SJSA1 (cell line): ENCODE measurements at regions not wholly inside any gene's neighbourhood (a gene's known extent, or its start where the extent isn't known, plus 50 kb on each side); places are given as distances from the start of the nearest gene placed in this dataset.

ENCODE experiments used
- DNase-seq, 2 experiments: peaks; one replicate each; pipeline ENCODE4 v3.0.0-alpha.2; 2015 to 2020; ENCODE audit warnings: low spot score in 2 of 2, low read depth in 1 of 2
- H3K27ac ChIP-seq: fragments of 250-450 bp; sonication (Bioruptor Pico); 2 replicates; pipeline ENCODE4 v1.5.1; 2020; ENCODE audit warnings: mild to moderate bottlenecking, moderate library complexity
- H3K27me3 ChIP-seq: fragments of 250-450 bp; sonication (Bioruptor Pico); replicated peaks from 2 replicates; pipeline ENCODE4 v1.5.1; 2020; ENCODE audit warnings: mild to moderate bottlenecking, moderate library complexity
- H3K36me3 ChIP-seq: fragments of 250-450 bp; sonication (Bioruptor Pico); 2 replicates; pipeline ENCODE4 v1.5.1; 2020; ENCODE audit warnings: mild to moderate bottlenecking
- H3K4me1 ChIP-seq: fragments of 250-450 bp; sonication (Bioruptor Pico); replicated peaks from 2 replicates; pipeline ENCODE4 v1.6.1; 2021; ENCODE audit warnings: mild to moderate bottlenecking
- H3K4me3 ChIP-seq: fragments of 250-450 bp; sonication (Bioruptor Pico); 2 replicates; pipeline ENCODE4 v1.5.1; 2020; ENCODE audit warnings: mild to moderate bottlenecking
- H3K9me3 ChIP-seq: fragments of 250-450 bp; sonication (Bioruptor Pico); replicated peaks from 2 replicates; pipeline ENCODE4 v1.5.1; 2020; ENCODE audit warnings: mild to moderate bottlenecking

- Histone ChIP-seq H3K4me3 (no peak overlapping the region), H3K27ac (no peak overlapping the region), H3K27me3 (no peaks in the 10 kb centered on the region), H3K36me3 (no peaks in the 10 kb centered on the region), H3K4me1 (no peaks in the 10 kb centered on the region), H3K9me3 (no peaks in the 10 kb centered on the region)
- peak in 1 of 2 experiments; percentile 14 for DNase-seq
These were observed 299.0 kb downstream of the FBXO15 start for GRCh38 chr18:73848656-73849055.

- Histone ChIP-seq H3K27me3 (no peaks in the 10 kb centered on the region), H3K27ac (no peak overlapping the region), H3K4me1 (no peaks in the 10 kb centered on the region), H3K36me3 (no peaks in the 10 kb centered on the region), H3K4me3 (no peak overlapping the region), H3K9me3 (no peaks in the 10 kb centered on the region)
- DNase-seq, result no peak
These were observed 304.2 kb downstream of the FBXO15 start for GRCh38 chr18:73843455-73843854.

- Histone ChIP-seq H3K27me3 (no peaks in the 10 kb centered on the region), H3K4me3 (no peak overlapping the region), H3K4me1 (no peaks in the 10 kb centered on the region), H3K36me3 (no peaks in the 10 kb centered on the region), H3K27ac (no peak overlapping the region), H3K9me3 (no peaks in the 10 kb centered on the region)
- peak; percentile 15 to 56 for DNase-seq
These were observed 304.7 kb downstream of the FBXO15 start for GRCh38 chr18:73842795-73843394.

DNA sequence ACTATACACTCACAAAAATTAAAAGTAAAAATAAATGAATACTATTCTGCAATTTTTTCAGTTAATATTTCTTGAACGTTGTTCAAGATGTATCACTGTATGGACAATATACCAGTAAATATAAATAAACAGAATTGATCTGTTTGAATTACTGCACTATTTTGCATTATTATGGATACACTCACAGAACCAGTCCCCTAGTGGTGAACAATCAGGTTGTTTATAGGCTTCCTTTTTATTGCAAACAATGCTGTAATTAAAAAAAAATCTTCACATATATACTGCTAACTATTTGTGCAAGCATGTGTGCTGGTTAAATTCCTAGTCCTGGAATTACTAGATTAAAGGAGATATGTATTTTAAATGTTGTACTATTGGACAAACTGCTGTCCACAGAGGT, 306.0 kb downstream of the FBXO15 start:
- Histone ChIP-seq H3K27ac (no peak overlapping the region), H3K27me3 (no peaks in the 10 kb centered on the region), H3K4me3 (no peak overlapping the region), H3K9me3 (no peaks in the 10 kb centered on the region), H3K4me1 (no peaks in the 10 kb centered on the region), H3K36me3 (no peaks in the 10 kb centered on the region)
- no peak for DNase-seq

GRCh38 chr18:73840319-73840945, 307.2 kb downstream of the FBXO15 start:
- no peak overlapping the region for H3K4me3 ChIP-seq
- no peak for DNase-seq

GRCh38 chr18:73839441-73839840, 308.2 kb downstream of the FBXO15 start:
- Histone ChIP-seq H3K9me3 (no peaks in the 10 kb centered on the region), H3K27ac (no peak overlapping the region), H3K4me1 (no peaks in the 10 kb centered on the region), H3K36me3 (no peaks in the 10 kb centered on the region), H3K27me3 (no peaks in the 10 kb centered on the region), H3K4me3 (no peak overlapping the region)
- DNase-seq, result no peak

More at GRCh38 chr18:73840319-73840945, 307.2 kb downstream of the FBXO15 start:
- H3K27ac ChIP-seq, result no peak overlapping the region
- no peaks in the 10 kb centered on the region for H3K4me1 ChIP-seq
- H3K27me3 ChIP-seq, result no peaks in the 10 kb centered on the region
- H3K9me3 ChIP-seq, result no peaks in the 10 kb centered on the region
- no peaks in the 10 kb centered on the region for H3K36me3 ChIP-seq

DNA sequence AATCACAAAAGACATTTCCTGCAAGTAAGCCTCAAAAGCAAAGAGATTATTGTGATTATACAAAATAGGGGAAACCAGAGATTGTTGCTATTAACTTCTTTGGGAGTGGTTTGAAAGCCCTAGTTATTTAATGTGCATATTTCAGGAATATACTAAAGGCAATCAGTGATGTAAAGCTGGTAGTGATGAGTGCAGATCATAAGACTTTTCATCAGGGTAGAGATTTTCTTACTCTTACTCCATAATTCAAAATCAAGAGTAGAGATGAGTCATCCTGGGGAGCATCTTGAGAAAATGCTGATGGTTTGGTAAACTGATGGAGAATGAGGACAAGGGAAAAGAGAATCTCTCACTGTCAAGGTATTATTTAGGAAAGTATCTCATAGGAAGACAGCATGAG, 309.5 kb downstream of the FBXO15 start:
- Histone ChIP-seq H3K9me3 (no peaks in the 10 kb centered on the region), H3K4me1 (no peaks in the 10 kb centered on the region), H3K27ac (no peak overlapping the region), H3K4me3 (no peak overlapping the region), H3K36me3 (no peaks in the 10 kb centered on the region), H3K27me3 (no peaks in the 10 kb centered on the region)
- DNase-seq, result no peak

DNA sequence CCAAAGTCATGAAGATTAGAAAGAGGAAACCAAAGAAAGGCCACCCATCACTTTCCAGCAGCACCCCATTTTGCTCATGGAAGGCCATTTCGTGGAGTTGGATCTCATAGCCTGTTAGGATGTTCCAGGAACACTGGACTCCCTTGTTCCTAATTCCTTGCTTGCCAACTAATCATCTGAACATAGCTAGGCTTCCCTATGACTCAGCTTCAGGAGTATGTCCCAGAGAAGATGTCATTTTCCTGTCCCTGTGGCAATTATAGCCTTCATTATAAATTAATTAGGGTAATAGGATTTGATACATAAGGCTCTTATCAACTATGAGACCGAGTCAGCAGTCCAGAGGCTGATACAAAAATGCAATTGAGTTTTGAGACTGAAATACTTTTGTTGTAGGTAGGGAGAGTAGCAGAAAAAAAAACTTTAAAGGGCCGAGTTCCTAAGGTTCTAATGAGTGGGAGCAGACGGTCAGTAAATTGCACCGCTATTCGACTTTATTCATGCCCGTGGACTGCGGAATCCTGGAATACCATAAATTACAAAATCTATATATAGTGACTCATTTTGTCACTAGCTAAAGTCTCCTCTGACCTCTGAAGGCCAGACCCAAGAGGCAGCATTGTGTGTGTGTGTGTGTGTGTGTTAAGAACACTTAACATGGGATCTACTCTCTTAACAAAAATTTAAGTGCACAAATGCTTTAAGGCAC, 311.8 kb downstream of the FBXO15 start:
- no peak for DNase-seq
- H3K9me3 ChIP-seq, result no peaks in the 10 kb centered on the region
- H3K4me1 ChIP-seq, result no peaks in the 10 kb centered on the region
- no peak overlapping the region for H3K27ac ChIP-seq
- no peaks in the 10 kb centered on the region for H3K36me3 ChIP-seq
- no peak overlapping the region for H3K4me3 ChIP-seq
- H3K27me3 ChIP-seq, result no peaks in the 10 kb centered on the region

- no peaks in the 10 kb centered on the region for H3K36me3 ChIP-seq
- no peak overlapping the region for H3K27ac ChIP-seq
- H3K27me3 ChIP-seq, result no peaks in the 10 kb centered on the region
These were observed 312.6 kb downstream of the FBXO15 start for GRCh38 chr18:73835039-73835438.

DNA sequence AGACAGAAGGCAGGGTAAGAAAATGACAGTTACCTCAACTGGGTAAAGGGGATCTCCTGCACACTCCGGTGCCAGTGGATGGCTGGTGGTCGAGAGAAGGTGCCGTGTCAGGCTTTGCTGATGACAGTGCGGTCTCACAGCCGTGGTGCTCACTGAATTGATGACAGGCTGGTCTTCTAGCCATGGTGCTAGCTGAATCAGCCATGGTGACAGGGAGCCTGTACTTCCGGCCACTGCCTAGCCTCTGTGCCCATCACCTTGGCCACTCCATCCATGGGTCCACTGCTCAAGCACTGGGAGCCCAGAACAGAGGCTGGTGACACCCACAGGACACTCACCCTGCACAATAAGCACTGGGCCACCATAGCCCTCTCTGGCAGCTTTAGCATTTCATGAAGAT, 315.9 kb downstream of the FBXO15 start:
- no peak for DNase-seq
- no peaks in the 10 kb centered on the region; the same call in 1 of the 2 replicates for H3K27me3 ChIP-seq
- H3K27ac ChIP-seq, result no peak overlapping the region
- no peaks in the 10 kb centered on the region for H3K4me1 ChIP-seq
- no peaks in the 10 kb centered on the region for H3K9me3 ChIP-seq
- H3K4me3 ChIP-seq, result no peak overlapping the region
- no peaks in the 10 kb centered on the region for H3K36me3 ChIP-seq

More at GRCh38 chr18:73835039-73835438, 312.6 kb downstream of the FBXO15 start:
- no peak for DNase-seq
- Histone ChIP-seq H3K4me3 (no peak overlapping the region), H3K9me3 (no peaks in the 10 kb centered on the region), H3K4me1 (no peaks in the 10 kb centered on the region)

DNA sequence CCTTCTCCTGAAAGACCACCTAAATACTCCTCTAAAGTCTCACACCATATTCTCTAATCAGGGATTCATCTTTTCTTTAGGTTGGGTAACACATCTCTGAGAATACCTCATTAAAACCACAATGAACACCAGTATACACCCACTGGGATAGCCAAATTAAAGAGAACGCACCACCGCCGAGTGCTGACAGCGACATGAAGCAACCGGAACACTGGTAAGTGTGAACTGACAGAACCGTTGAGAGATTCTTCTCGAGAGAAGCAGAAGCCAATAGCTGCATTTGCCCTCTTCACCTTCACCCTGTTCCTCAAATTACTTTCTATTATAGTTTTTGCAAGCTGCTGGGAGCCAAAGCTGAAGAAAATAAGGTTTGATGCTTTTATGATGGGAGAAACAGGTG, 318.5 kb downstream of the FBXO15 start:
- Histone ChIP-seq H3K9me3 (no peaks in the 10 kb centered on the region), H3K27me3 (no peaks in the 10 kb centered on the region; the same call in 1 of the 2 replicates), H3K4me1 (no peaks in the 10 kb centered on the region), H3K27ac (no peak overlapping the region), H3K4me3 (no peak overlapping the region), H3K36me3 (no peaks in the 10 kb centered on the region)
- no peak for DNase-seq

DNA sequence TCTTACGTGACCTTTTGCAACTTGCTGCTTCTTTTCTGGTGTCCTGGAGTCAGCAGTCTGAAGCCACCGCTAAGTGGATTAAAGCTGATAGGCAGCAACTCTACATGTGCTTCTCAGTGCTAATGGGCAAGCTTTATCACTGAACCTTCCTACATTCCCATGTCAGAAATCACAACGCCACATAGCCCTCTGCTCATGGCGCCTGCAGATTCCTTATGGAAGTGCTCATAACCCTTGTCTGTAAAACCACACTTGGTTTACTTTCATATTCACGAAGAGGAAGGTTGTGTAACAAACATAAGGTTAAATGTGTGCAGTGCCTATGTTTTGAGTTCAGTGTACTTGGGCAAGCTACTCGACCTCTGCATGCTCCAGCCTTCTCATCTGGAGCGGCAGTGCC, 319.8 kb downstream of the FBXO15 start:
- DNase-seq, result no peak
- no peak overlapping the region for H3K4me3 ChIP-seq
- H3K27ac ChIP-seq, result no peak overlapping the region
- H3K9me3 ChIP-seq, result no peaks in the 10 kb centered on the region
- H3K36me3 ChIP-seq, result no peaks in the 10 kb centered on the region
- no peaks in the 10 kb centered on the region for H3K4me1 ChIP-seq
- no peaks in the 10 kb centered on the region; the same call in 1 of the 2 replicates for H3K27me3 ChIP-seq

DNA sequence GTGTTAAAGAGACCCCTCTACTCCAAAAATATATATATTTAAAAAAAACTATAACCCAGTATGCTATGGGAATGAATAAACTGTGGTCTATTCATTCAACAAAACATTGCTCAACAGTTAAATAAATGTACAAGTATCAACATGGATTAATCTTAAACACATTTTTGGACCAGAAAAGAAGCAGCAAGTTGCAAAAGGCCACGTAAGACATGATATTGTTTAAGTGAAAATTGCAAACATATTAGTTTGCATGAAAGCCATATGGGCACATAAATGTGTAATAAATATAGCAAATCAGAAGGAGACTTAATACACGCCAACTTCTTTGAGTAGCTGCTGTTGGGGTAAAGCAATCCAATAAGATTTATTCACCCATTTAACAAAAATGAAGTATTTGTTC, 321.5 kb downstream of the FBXO15 start:
- no peaks in the 10 kb centered on the region; the same call in 1 of the 2 replicates for H3K27me3 ChIP-seq
- H3K36me3 ChIP-seq, result no peaks in the 10 kb centered on the region
- H3K4me1 ChIP-seq, result no peaks in the 10 kb centered on the region
- H3K4me3 ChIP-seq, result no peak overlapping the region
- H3K9me3 ChIP-seq, result no peaks in the 10 kb centered on the region
- H3K27ac ChIP-seq, result no peak overlapping the region
- no peak for DNase-seq

DNA sequence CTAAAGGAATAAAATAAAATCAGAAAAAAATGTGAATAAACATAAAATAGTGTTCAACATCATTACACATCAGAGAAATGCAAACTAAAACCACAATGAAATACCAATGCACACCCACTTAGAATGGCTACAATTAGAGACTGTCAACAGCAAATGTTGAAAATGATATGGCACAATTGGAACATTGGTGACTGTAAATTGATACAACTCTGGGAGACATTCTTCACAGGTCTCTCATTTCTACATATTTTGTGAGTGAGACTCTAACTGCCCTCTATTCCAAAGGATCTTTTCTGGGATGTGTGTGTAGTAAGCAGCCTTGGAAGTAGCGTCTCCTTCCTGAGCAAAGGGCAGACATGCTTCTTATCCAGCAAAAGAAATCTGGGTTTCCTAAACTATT, 323.0 kb downstream of the FBXO15 start:
- no peaks in the 10 kb centered on the region for H3K9me3 ChIP-seq
- H3K27me3 ChIP-seq, result no peaks in the 10 kb centered on the region; the same call in 1 of the 2 replicates
- H3K4me3 ChIP-seq, result no peak overlapping the region
- H3K4me1 ChIP-seq, result no peaks in the 10 kb centered on the region
- no peak for DNase-seq
- H3K36me3 ChIP-seq, result no peaks in the 10 kb centered on the region
- H3K27ac ChIP-seq, result no peak overlapping the region
